HEK293T (cell line): ENCODE measurements at regions not wholly inside any gene's neighbourhood (a gene's known extent, or its start where the extent isn't known, plus 50 kb on each side); places are given as distances from the start of the nearest gene placed in this dataset.
A peak's percentile ranks its signal among the peaks of the same experiment; 100 is the strongest.

ENCODE experiments used
- CTCF ChIA-PET: fragments of 350-600 bp; formaldehyde crosslinking; extraction: SDS; loops from one replicate; lab custom pipeline; 2021; ENCODE audit warnings: antibody characterized with exemption, inconsistent platforms; lab: Yijun Ruan, JAX
- POLR2A ChIA-PET: fragments of 350-600 bp; formaldehyde crosslinking; extraction: SDS; loops from one replicate; lab custom pipeline; 2020; ENCODE audit warnings: antibody characterized with exemption, inconsistent platforms; lab: Yijun Ruan, JAX
- DNase-seq: peaks from one replicate; pipeline ENCODE4 v3.0.0; 2012; ENCODE audit warnings: mixed read lengths; ENCODE audit errors: extremely low spot score
- ARNT ChIP-seq: fragments of 450-650 bp; IDR thresholded peaks from 2 replicates; pipeline ENCODE4 v1.6.1; 2017; ENCODE audit warnings: mild to moderate bottlenecking
- BHLHE40 ChIP-seq: fragments of 450-650 bp; IDR thresholded peaks from 2 replicates; pipeline ENCODE4 v1.6.1; 2016; ENCODE audit warnings: mild to moderate bottlenecking, moderate library complexity, borderline replicate concordance
- CTBP1 ChIP-seq: fragments of 450-650 bp; IDR thresholded peaks from 2 replicates; pipeline ENCODE4 v1.6.1; 2016; ENCODE audit warnings: borderline replicate concordance
- ELF4 ChIP-seq: fragments of 450-650 bp; IDR thresholded peaks from 2 replicates; pipeline ENCODE4 v1.6.1; 2017; ENCODE audit warnings: antibody characterized with exemption
- FOXA1 ChIP-seq: fragments of 450-650 bp; IDR thresholded peaks from 2 replicates; pipeline ENCODE4 v1.6.1; 2016; ENCODE audit warnings: mild to moderate bottlenecking
- FOXK2 ChIP-seq: fragments of 450-650 bp; IDR thresholded peaks from 2 replicates; pipeline ENCODE4 v1.6.1; 2016; ENCODE audit warnings: mild to moderate bottlenecking
- FOXM1 ChIP-seq: fragments of 450-650 bp; IDR thresholded peaks from 2 replicates; pipeline ENCODE4 v1.6.1; 2017; ENCODE audit warnings: mild to moderate bottlenecking, borderline replicate concordance
- HDGF ChIP-seq: fragments of 450-650 bp; IDR thresholded peaks from 2 replicates; pipeline ENCODE4 v1.6.1; 2017; ENCODE audit warnings: antibody characterized with exemption, borderline replicate concordance
- L3MBTL2 ChIP-seq: fragments of 450-650 bp; conservative IDR thresholded peaks from 2 replicates; pipeline ENCODE4 v1.6.1; 2016; ENCODE audit warnings: mild to moderate bottlenecking
- LEF1 ChIP-seq: fragments of 450-650 bp; IDR thresholded peaks from 2 replicates; pipeline ENCODE4 v1.6.1; 2017; ENCODE audit warnings: mild to moderate bottlenecking, borderline replicate concordance
- NFRKB ChIP-seq: fragments of 450-650 bp; IDR thresholded peaks from 2 replicates; pipeline ENCODE4 v1.6.1; 2016; ENCODE audit warnings: mild to moderate bottlenecking, moderate library complexity
- PKNOX1 ChIP-seq: fragments of 450-650 bp; IDR thresholded peaks from 2 replicates; pipeline ENCODE4 v1.6.1; 2016
- SP1 ChIP-seq: fragments of 450-650 bp; IDR thresholded peaks from 2 replicates; pipeline ENCODE4 v1.6.1; 2017
- SUZ12 ChIP-seq: fragments of 450-650 bp; IDR thresholded peaks from 2 replicates; pipeline ENCODE4 v1.6.1; 2016; ENCODE audit warnings: mild to moderate bottlenecking
- TARDBP ChIP-seq: fragments of 450-650 bp; IDR thresholded peaks from 2 replicates; pipeline ENCODE4 v1.6.1; 2016
- ZNF384 ChIP-seq: fragments of 450-650 bp; IDR thresholded peaks from 2 replicates; pipeline ENCODE4 v1.6.1; 2016

- TF ChIP-seq ZNF384 (no peak), L3MBTL2 (no peak), SUZ12 (no peak)
- CTCF ChIA-PET: interaction anchor here (1.2 kb wide), 1 partner anchor 12 kb away, joined by 5 read pairs; no protein-coding TSS in a partner anchor
- peak; percentile 23 for DNase-seq
- POLR2A ChIA-PET: interaction anchor here (0.8 to 3.1 kb wide), 9 partner anchors 8 to 169 kb away, joined by 3 to 24 read pairs (median 4); partner anchors contain the start of gene CEBPB
Observed at GRCh38 chr20:50284811-50285375, 94.3 kb downstream of the CEBPB start.

GRCh38 chr20:50285376-50286173 lies 94.9 kb downstream of the CEBPB start:
- ChIA-PET CTCF (interaction anchor here (1.2 kb wide), 1 partner anchor 12 kb away, joined by 5 read pairs; no protein-coding TSS in a partner anchor), POLR2A (interaction anchor here (0.8 to 3.1 kb wide), 8 partner anchors 9 to 170 kb away, joined by 3 to 24 read pairs (median 4); partner anchors contain the start of gene CEBPB)
- TF ChIP-seq ZNF384 (no peak), SP1 (no peak), LEF1 (no peak), ELF4 (no peak), FOXA1 (no peak), L3MBTL2 (no peak), SUZ12 (no peak), BHLHE40 (no peak), PKNOX1 (no peak)
- peak; percentile 29 for DNase-seq

- no peak for TF ChIP-seq FOXK2
- no peak for TF ChIP-seq FOXM1
- no peak for TF ChIP-seq L3MBTL2
- TF ChIP-seq BHLHE40: no peak
- no peak for TF ChIP-seq PKNOX1
- TF ChIP-seq ARNT: no peak
- no peak for TF ChIP-seq NFRKB
- TF ChIP-seq SUZ12: no peak
- TF ChIP-seq HDGF: no peak
- no peak for TF ChIP-seq ZNF384
- no peak for TF ChIP-seq LEF1
- no peak for TF ChIP-seq TARDBP
- TF ChIP-seq FOXA1: no peak
- ChIA-PET POLR2A (interaction anchor here (1.2 to 3.1 kb wide), 5 partner anchors 10 to 170 kb away, joined by 4 to 24 read pairs (median 5); partner anchors contain the start of gene CEBPB), CTCF (interaction anchor here (1.2 kb wide), 1 partner anchor 11 kb away, joined by 5 read pairs; no protein-coding TSS in a partner anchor)
Observed at GRCh38 chr20:50286174-50286511, 95.5 kb downstream of the CEBPB start.

GRCh38 chr20:50286609-50287008 lies 96.0 kb downstream of the CEBPB start:
- DNase-seq: peak; percentile 48
- POLR2A ChIA-PET: interaction anchor here (0.6 to 3.1 kb wide), 3 partner anchors 10 to 95 kb away, joined by 3 to 24 read pairs (median 8); partner anchors contain the start of gene CEBPB
- CTCF ChIA-PET: interaction anchor here (0.6 kb wide), 1 partner anchor 1159 kb away, joined by 3 read pairs; no protein-coding TSS in a partner anchor
- TF ChIP-seq BHLHE40 (no peak), L3MBTL2 (no peak), FOXA1 (no peak), NFRKB (no peak), HDGF (no peak), SUZ12 (no peak), FOXK2 (no peak), PKNOX1 (no peak), ELF4 (no peak), SP1 (no peak), CTBP1 (no peak), FOXM1 (no peak), ZNF384 (no peak), LEF1 (no peak), ARNT (no peak), TARDBP (no peak)

More at GRCh38 chr20:50286174-50286511, 95.5 kb downstream of the CEBPB start:
- DNase-seq: no peak

GRCh38 chr20:50287512-50287911 lies 96.9 kb downstream of the CEBPB start:
- CTCF ChIA-PET: no interaction called here
- POLR2A ChIA-PET: no interaction called here
- DNase-seq: no peak
- TF ChIP-seq BHLHE40 (no peak), TARDBP (no peak), NFRKB (no peak), SP1 (no peak), FOXA1 (no peak), LEF1 (no peak), ELF4 (no peak), PKNOX1 (no peak), CTBP1 (no peak), SUZ12 (no peak)
